ENCODE measurements at regions not wholly inside any gene's neighbourhood (a gene's known extent, or its start where the extent isn't known, plus 50 kb on each side); places are given as distances from the start of the nearest gene placed in this dataset.

DNA sequence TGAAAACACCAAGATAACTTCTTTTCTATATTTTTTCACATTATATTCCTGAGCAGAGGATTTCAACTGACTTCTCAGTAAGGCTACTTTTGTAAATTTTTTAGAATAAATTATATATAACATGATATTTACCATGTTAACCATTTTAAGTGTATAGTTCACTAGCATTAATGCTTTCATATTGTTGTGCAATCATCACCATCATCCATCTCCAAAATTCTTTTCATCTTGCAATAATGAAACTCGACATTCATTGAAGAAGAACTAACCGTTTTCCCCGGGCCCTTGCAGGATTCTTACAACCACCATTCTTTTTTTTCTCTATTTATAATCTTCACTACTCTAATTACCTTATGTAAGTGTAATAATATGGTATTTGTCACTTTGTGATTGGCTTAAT lies 1036.1 kb downstream of the LRFN5 start:
- Histone ChIP-seq H2AFZ (ENCODE audit: low read length, unreplicated experiment) (no peak overlapping the region), H3K4me1 (ENCODE audit: control insufficient read depth, insufficient read depth, low read length, unreplicated experiment) (no peaks in the 10 kb centered on the region)

DNA sequence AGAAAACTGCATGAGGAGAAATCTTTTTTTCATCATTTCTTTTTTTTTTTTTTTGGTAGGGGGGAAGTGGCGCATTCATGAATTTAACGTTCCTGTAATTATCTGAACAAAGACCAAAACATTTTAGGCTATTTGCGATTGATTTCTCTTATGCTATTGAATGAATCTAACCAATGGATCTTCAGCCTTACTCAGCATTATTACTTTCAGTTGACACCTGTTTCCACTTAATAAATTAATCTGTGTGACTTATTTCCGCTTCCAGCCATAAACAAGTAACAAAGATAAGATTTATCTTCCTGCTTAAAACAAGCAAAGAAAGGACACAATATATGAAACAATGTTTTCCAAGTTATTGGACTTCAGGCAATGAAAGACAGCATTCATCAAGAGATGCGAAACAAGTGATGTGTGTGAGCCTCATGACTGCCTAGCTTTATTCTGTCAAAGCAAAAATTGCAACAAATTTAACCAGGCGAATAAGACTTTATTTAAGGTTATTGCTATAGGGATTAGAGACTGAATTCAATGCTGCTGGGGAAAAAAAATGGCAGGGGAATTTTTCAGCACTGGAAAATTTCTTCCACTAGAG lies 1026.9 kb downstream of the LRFN5 start:
- Histone ChIP-seq H3K4me3 (ENCODE audit: low read depth, low read length) (no peak overlapping the region), H3K79me2 (ENCODE audit: control insufficient read depth, insufficient read depth, low read length, unreplicated experiment) (no peaks in the 10 kb centered on the region), H3K36me3 (ENCODE audit: insufficient read depth, low read length) (no peaks in the 10 kb centered on the region), H2AFZ (ENCODE audit: low read length, unreplicated experiment) (no peak overlapping the region), H3K27ac (ENCODE audit: low read depth, low read length) (no peak overlapping the region), H3K4me1 (ENCODE audit: control insufficient read depth, insufficient read depth, low read length, unreplicated experiment) (no peaks in the 10 kb centered on the region), H3K27me3 (ENCODE audit: insufficient read depth, low read length) (no peaks in the 10 kb centered on the region)

More for the DNA sequence above, 1036.1 kb downstream of the LRFN5 start:
- no peaks in the 10 kb centered on the region for H3K27me3 ChIP-seq (ENCODE audit: insufficient read depth, low read length)
- no peaks in the 10 kb centered on the region for H3K79me2 ChIP-seq (ENCODE audit: control insufficient read depth, insufficient read depth, low read length, unreplicated experiment)
- no peaks in the 10 kb centered on the region for H3K36me3 ChIP-seq (ENCODE audit: insufficient read depth, low read length)
- H3K27ac ChIP-seq (ENCODE audit: low read depth, low read length) = no peak overlapping the region
- H3K4me3 ChIP-seq (ENCODE audit: low read depth, low read length) = no peak overlapping the region

DNA sequence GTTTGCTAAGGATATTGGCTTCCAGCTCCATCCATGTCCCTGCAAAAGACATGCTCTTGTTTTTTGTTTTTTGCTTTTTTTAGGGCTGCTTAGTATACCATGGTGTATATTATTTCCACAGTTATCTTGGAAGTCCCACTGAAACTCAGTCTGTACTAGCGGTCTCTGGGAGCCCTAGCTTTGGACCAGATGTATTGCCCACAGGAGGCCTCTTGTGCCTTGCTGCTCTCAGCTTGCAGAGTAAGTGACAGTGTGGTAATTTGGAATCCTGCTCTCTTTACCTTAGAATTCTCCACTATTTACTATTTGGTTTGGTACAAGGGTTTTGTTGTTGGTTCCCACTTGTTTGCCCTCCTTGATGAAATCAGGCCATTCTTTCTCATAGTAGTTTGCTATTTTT lies 1022.9 kb downstream of the LRFN5 start:
- Histone ChIP-seq H3K79me2 (ENCODE audit: control insufficient read depth, insufficient read depth, low read length, unreplicated experiment) (no peaks in the 10 kb centered on the region), H3K4me1 (ENCODE audit: control insufficient read depth, insufficient read depth, low read length, unreplicated experiment) (no peaks in the 10 kb centered on the region), H3K27me3 (ENCODE audit: insufficient read depth, low read length) (no peaks in the 10 kb centered on the region), H2AFZ (ENCODE audit: low read length, unreplicated experiment) (no peak overlapping the region), H3K27ac (ENCODE audit: low read depth, low read length) (no peak overlapping the region), H3K36me3 (ENCODE audit: insufficient read depth, low read length) (no peaks in the 10 kb centered on the region), H3K4me3 (ENCODE audit: low read depth, low read length) (no peak overlapping the region)

DNA sequence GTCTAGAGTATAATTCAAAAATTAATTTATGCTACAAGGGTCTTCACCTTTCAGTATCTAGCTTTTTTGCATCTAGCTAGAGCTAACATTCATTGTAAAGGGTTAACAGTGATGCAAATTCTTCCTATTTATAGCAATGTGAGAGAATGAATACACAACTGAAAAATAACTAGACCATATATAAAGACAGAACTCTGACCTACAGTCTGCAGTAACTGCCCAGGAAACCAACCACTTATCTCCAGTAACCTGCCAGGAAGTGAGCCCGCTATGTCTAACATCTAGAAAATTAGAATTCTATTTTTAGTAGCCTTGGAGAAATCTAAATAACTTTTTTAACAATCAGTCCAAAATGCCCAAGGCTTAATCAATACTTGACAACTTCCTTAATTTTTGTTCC lies 1021.9 kb downstream of the LRFN5 start:
- H3K4me3 ChIP-seq (ENCODE audit: low read depth, low read length) = no peak overlapping the region

DNA sequence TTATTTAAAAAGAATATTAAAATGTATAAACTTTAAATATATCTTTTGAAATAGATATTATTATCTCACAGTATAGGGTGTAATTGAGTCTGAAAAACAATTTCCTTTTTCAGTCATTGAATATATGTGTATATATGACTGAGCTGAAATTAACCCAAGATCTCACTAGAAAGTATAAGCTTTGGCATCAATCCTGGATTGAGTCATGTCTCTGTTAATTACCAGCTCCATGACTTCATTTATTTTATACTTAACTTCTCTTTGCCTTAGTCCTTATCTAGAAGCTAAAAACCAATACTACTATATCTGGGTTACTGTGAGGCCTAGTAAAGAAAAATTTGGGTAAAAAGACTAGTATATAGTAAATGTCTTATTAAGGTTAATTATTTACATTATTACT lies 1020.3 kb downstream of the LRFN5 start:
- no peaks in the 10 kb centered on the region for H3K4me1 ChIP-seq (ENCODE audit: control insufficient read depth, insufficient read depth, low read length, unreplicated experiment)
- no peak overlapping the region for H2AFZ ChIP-seq (ENCODE audit: low read length, unreplicated experiment)
- H3K79me2 ChIP-seq (ENCODE audit: control insufficient read depth, insufficient read depth, low read length, unreplicated experiment) = no peaks in the 10 kb centered on the region
- H3K27me3 ChIP-seq (ENCODE audit: insufficient read depth, low read length) = no peaks in the 10 kb centered on the region
- no peak overlapping the region for H3K4me3 ChIP-seq (ENCODE audit: low read depth, low read length)
- H3K36me3 ChIP-seq (ENCODE audit: insufficient read depth, low read length) = no peaks in the 10 kb centered on the region
- no peak overlapping the region for H3K27ac ChIP-seq (ENCODE audit: low read depth, low read length)

More for the DNA sequence above, 1021.9 kb downstream of the LRFN5 start:
- no peaks in the 10 kb centered on the region for H3K36me3 ChIP-seq (ENCODE audit: insufficient read depth, low read length)
- no peaks in the 10 kb centered on the region for H3K4me1 ChIP-seq (ENCODE audit: control insufficient read depth, insufficient read depth, low read length, unreplicated experiment)
- H3K27ac ChIP-seq (ENCODE audit: low read depth, low read length) = no peak overlapping the region
- H2AFZ ChIP-seq (ENCODE audit: low read length, unreplicated experiment) = no peak overlapping the region
- H3K27me3 ChIP-seq (ENCODE audit: insufficient read depth, low read length) = no peaks in the 10 kb centered on the region
- no peaks in the 10 kb centered on the region for H3K79me2 ChIP-seq (ENCODE audit: control insufficient read depth, insufficient read depth, low read length, unreplicated experiment)

DNA sequence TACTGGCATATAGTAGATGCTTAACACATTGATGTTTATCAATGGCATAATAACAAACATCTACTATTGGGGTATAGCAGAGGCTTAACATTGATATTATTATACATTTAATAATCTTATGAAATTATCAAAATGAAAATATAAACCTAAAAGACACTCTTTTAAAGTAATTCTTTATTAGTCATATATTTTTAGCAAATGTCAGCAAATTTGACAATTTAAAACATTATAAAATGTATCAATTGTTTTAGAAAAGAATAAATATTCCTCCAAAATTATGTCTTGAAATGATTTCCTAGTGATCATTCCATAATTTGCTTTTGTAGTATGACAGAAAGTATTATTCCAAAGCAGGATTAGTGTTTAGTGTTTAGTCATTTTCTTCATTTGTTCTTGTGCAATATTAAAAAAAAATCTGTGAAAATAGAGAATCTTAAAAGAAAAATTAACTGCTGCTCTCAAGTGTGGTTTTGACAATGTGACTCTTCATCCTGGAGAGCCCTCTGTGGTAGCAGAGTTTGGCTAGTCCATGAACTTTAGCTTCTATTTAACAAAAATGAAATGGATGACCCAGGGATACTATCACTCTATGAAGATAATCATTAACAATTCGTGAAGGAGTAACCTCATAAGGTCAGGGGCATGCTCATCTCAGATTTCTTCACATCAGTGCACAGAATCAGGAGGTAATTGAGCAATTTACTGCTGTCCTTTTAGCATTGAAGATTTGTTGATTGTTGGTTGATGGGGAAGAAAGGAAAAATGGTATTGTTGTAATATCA lies 1018.5 kb downstream of the LRFN5 start:
- no peaks in the 10 kb centered on the region for H3K4me1 ChIP-seq (ENCODE audit: control insufficient read depth, insufficient read depth, low read length, unreplicated experiment)
- H3K27me3 ChIP-seq (ENCODE audit: insufficient read depth, low read length) = no peaks in the 10 kb centered on the region
- H3K36me3 ChIP-seq (ENCODE audit: insufficient read depth, low read length) = no peaks in the 10 kb centered on the region
- no peaks in the 10 kb centered on the region for H3K79me2 ChIP-seq (ENCODE audit: control insufficient read depth, insufficient read depth, low read length, unreplicated experiment)
- H3K4me3 ChIP-seq (ENCODE audit: low read depth, low read length) = no peak overlapping the region
- H2AFZ ChIP-seq (ENCODE audit: low read length, unreplicated experiment) = no peak overlapping the region
- no peak overlapping the region for H3K27ac ChIP-seq (ENCODE audit: low read depth, low read length)

DNA sequence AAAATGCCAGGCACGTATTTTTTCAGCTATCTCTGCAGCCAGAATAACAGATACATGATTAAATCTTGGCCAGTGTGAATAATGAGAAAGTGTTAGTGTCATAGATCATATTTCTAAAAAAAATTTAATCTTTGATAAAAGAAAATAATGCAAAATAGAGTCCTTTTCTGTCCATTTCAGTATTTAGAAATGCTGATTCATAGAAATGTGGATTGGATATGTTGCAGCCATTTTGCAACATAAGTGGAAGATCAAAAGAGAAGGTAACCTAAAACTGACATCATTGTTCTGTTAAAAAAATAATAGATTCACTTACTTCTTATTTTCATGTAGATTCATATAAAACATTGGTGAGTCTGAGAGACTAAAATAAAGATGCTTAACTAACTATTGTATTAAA lies 1010.3 kb downstream of the LRFN5 start:
- Histone ChIP-seq H3K27ac (ENCODE audit: low read depth, low read length) (no peak overlapping the region), H3K36me3 (ENCODE audit: insufficient read depth, low read length) (no peaks in the 10 kb centered on the region), H3K27me3 (ENCODE audit: insufficient read depth, low read length) (no peaks in the 10 kb centered on the region), H3K79me2 (ENCODE audit: control insufficient read depth, insufficient read depth, low read length, unreplicated experiment) (no peaks in the 10 kb centered on the region), H3K4me1 (ENCODE audit: control insufficient read depth, insufficient read depth, low read length, unreplicated experiment) (no peaks in the 10 kb centered on the region), H2AFZ (ENCODE audit: low read length, unreplicated experiment) (no peak overlapping the region), H3K4me3 (ENCODE audit: low read depth, low read length) (no peak overlapping the region)

DNA sequence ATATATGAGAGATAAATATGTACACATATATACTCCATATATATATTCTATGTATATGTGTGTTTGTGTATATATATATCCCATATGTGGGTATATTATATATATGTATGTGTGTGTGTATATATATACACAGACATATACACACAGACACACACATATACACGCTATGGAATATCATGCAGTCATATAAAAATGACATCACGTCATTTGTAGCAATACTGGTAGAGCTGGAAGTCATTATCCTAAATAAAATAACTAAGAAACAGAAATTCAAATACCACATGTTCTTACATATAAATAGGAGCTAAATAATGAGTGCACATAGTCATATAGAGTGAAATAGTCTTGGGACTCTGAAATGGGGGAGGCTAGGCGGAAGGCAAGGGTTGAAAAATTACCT lies 1000.2 kb downstream of the LRFN5 start:
- Histone ChIP-seq H3K79me2 (ENCODE audit: control insufficient read depth, insufficient read depth, low read length, unreplicated experiment) (no peaks in the 10 kb centered on the region), H3K27ac (ENCODE audit: low read depth, low read length) (no peak overlapping the region), H2AFZ (ENCODE audit: low read length, unreplicated experiment) (no peak overlapping the region), H3K27me3 (ENCODE audit: insufficient read depth, low read length) (no peaks in the 10 kb centered on the region), H3K36me3 (ENCODE audit: insufficient read depth, low read length) (no peaks in the 10 kb centered on the region), H3K4me3 (ENCODE audit: low read depth, low read length) (no peak overlapping the region), H3K4me1 (ENCODE audit: control insufficient read depth, insufficient read depth, low read length, unreplicated experiment) (no peaks in the 10 kb centered on the region)

DNA sequence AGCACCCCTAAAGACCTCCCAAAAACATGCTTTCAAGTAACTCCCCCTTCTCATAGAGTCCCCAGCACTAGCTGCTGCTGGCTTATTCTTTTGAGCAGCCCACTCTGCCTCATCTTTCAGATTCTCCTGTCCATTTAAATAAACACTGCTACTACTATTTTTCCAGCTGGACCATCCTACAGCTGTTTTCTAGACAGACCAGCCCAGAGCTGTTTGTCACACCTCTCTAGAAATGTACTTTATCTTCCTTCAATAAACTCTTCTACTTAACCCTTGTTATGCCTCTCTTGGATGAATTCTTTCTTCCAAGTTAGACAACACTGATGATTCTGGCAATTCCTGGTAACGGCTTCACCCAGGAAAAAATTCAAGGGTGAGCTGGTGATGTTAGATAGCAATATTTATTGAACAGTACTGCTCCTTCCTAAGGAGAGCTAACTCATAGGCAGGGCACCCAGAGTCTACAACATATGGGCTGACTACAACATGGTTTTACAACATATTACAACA lies 995.7 kb downstream of the LRFN5 start:
- Histone ChIP-seq H3K4me1 (ENCODE audit: control insufficient read depth, insufficient read depth, low read length, unreplicated experiment) (no peaks in the 10 kb centered on the region), H3K79me2 (ENCODE audit: control insufficient read depth, insufficient read depth, low read length, unreplicated experiment) (no peaks in the 10 kb centered on the region), H3K4me3 (ENCODE audit: low read depth, low read length) (no peak overlapping the region), H3K27me3 (ENCODE audit: insufficient read depth, low read length) (no peaks in the 10 kb centered on the region), H3K27ac (ENCODE audit: low read depth, low read length) (no peak overlapping the region), H3K36me3 (ENCODE audit: insufficient read depth, low read length) (no peaks in the 10 kb centered on the region), H2AFZ (ENCODE audit: low read length, unreplicated experiment) (no peak overlapping the region)

DNA sequence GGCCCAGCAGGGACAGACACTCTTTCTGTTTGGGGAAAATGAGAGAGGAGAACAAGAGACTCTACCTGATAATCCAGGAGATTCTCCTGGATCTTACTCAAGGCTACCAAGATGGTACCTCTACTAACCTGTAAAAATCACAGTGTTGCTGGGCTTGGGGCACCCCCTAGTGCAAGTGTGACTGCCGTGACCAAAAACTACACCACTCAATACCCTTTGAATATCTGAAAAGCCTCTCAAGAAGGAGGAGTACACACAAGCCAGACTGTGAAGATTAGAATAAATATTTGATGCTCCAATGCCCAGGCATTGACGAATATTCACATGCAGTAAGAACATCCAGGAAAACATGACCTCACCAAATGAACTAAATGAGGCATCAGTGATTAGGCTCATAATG lies 965.4 kb downstream of the LRFN5 start:
- Histone ChIP-seq H3K27ac (ENCODE audit: low read depth, low read length) (no peak overlapping the region), H3K79me2 (ENCODE audit: control insufficient read depth, insufficient read depth, low read length, unreplicated experiment) (no peaks in the 10 kb centered on the region), H3K27me3 (ENCODE audit: insufficient read depth, low read length) (no peaks in the 10 kb centered on the region), H3K4me1 (ENCODE audit: control insufficient read depth, insufficient read depth, low read length, unreplicated experiment) (no peaks in the 10 kb centered on the region), H3K36me3 (ENCODE audit: insufficient read depth, low read length) (no peaks in the 10 kb centered on the region), H2AFZ (ENCODE audit: low read length, unreplicated experiment) (no peak overlapping the region), H3K4me3 (ENCODE audit: low read depth, low read length) (no peak overlapping the region)

DNA sequence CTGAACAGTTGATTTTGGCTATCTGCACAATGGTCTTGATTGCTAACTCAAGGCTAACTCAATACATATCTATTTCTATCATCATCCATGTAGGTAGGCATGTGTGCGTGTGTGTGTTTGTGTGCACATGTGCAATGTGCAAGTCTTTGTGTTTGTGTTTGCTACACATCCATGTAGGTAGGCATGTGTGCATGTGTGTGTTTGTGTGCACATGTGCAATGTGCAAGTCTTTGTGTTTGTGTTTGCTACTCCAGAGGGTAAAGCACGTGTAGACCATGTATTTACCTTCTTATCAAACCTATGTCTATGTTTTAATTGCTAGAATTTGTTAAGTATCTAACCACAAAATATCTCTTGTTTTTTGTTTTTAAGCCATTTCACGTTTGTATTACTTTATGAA lies 962.6 kb downstream of the LRFN5 start:
- Histone ChIP-seq H3K36me3 (ENCODE audit: insufficient read depth, low read length) (no peaks in the 10 kb centered on the region), H3K27me3 (ENCODE audit: insufficient read depth, low read length) (no peaks in the 10 kb centered on the region), H2AFZ (ENCODE audit: low read length, unreplicated experiment) (no peak overlapping the region)

More for the DNA sequence above, 962.6 kb downstream of the LRFN5 start:
- Histone ChIP-seq H3K4me1 (ENCODE audit: control insufficient read depth, insufficient read depth, low read length, unreplicated experiment) (no peaks in the 10 kb centered on the region), H3K27ac (ENCODE audit: low read depth, low read length) (no peak overlapping the region), H3K4me3 (ENCODE audit: low read depth, low read length) (no peak overlapping the region), H3K79me2 (ENCODE audit: control insufficient read depth, insufficient read depth, low read length, unreplicated experiment) (no peaks in the 10 kb centered on the region)

All from ACC112 (cell line).